Smooth muscle cell (in vitro differentiated cells): ENCODE measurements at regions not wholly inside any gene's neighbourhood (a gene's known extent, or its start where the extent isn't known, plus 50 kb on each side); places are given as distances from the start of the nearest gene placed in this dataset.
"Not testable (repeated sequence)": the region's sequence is repeated elsewhere in the genome, so short reads cannot be mapped to it uniquely, and the experiment has no call there.

ENCODE experiments used
- DNase-seq: peaks from one replicate; lab custom pipeline; 2025; ENCODE audit not compliant: unreplicated experiment; lab: John Stamatoyannopoulos, UW
- H2AFZ ChIP-seq: fragments of 200-600 bp; sonication (generic); 2 replicates; pipeline ENCODE4 v1.6.0; 2016; ENCODE audit warnings: antibody characterized with exemption, low read depth, mild to moderate bottlenecking
- H3F3A ChIP-seq: fragments of 200-600 bp; sonication (generic); 2 replicates; pipeline ENCODE4 v1.6.0; 2017; ENCODE audit warnings: antibody characterized with exemption, low read depth
- H3K27ac ChIP-seq: fragments of 200-600 bp; sonication (generic); 2 replicates; pipeline ENCODE4 v1.5.1; 2016; ENCODE audit warnings: low read depth, mild to moderate bottlenecking
- H3K27me3 ChIP-seq: fragments of 200-600 bp; sonication (generic); 2 replicates; pipeline ENCODE4 v1.6.1; 2016; ENCODE audit warnings: low read depth, mild to moderate bottlenecking
- H3K36me3 ChIP-seq: fragments of 200-600 bp; sonication (generic); 2 replicates; pipeline ENCODE4 v1.5.1; 2016; ENCODE audit warnings: low read depth
- H3K4me1 ChIP-seq: fragments of 200-600 bp; sonication (generic); 2 replicates; pipeline ENCODE4 v1.5.1; 2016; ENCODE audit warnings: low read depth
- H3K4me2 ChIP-seq: fragments of 200-600 bp; sonication (generic); 2 replicates; pipeline ENCODE4 v1.6.0; 2016; ENCODE audit warnings: mild to moderate bottlenecking
- H3K4me3 ChIP-seq: fragments of 200-600 bp; sonication (generic); 2 replicates; pipeline ENCODE4 v1.5.1; 2016; ENCODE audit warnings: mild to moderate bottlenecking
- H3K79me2 ChIP-seq: fragments of 200-600 bp; sonication (generic); 2 replicates; pipeline ENCODE4 v1.6.0; 2016; ENCODE audit warnings: low read depth, mild to moderate bottlenecking
- H3K9ac ChIP-seq: fragments of 200-600 bp; sonication (generic); 2 replicates; pipeline ENCODE4 v1.6.0; 2016; ENCODE audit warnings: low read depth
- H3K9me3 ChIP-seq: fragments of 200-600 bp; sonication (generic); replicated peaks from 2 replicates; pipeline ENCODE4 v1.5.1; 2016; ENCODE audit warnings: low read depth
- H4K20me1 ChIP-seq: fragments of 200-600 bp; sonication (generic); 2 replicates; pipeline ENCODE4 v1.6.0; 2016; ENCODE audit warnings: low read depth
- WGBS: methylation state at CpG from one replicate; pipeline ENCODE4 v1.1.7; 2016; ENCODE audit warnings: low lambda C conversion rate; 5-methylcytosine and 5-hydroxymethylcytosine counted together
- TF ChIP-seq, protein P1 (sequence below): fragments of 200-600 bp; sonication (generic); IDR thresholded peaks from 2 replicates; pipeline ENCODE4 v1.5.1; 2017; ENCODE audit warnings: borderline replicate concordance, mild to moderate bottlenecking, antibody characterized with exemption; ENCODE audit not compliant: insufficient read depth, poor library complexity, severe bottlenecking

DNA sequence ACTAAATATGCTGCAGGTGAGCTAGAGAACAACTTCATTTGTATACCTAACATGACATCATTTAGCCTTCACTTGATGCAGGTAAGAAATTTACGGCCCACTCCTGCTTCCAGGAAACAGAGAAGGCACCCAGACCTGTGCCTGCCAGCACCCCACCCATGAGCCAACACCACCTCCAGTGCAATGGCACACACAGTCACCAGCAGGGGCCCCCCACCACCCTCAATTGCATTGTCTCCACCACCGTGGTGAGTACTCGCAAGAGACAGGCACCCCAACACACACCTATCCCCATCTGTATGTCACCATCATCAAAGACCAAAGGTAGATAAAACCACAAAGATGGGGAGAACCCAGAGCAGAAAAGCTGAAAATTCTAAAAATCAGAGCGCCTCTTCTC is 107.6 kb downstream of the KLHL28 start:
- Histone ChIP-seq H4K20me1 (no peaks in the 10 kb centered on the region), H2AFZ (no peak overlapping the region), H3K27me3 (no peaks in the 10 kb centered on the region), H3K36me3 (no peaks in the 10 kb centered on the region), H3K27ac (no peak overlapping the region), H3K4me2 (no peak overlapping the region), H3K9ac (no peak overlapping the region), H3K9me3 (peaks cover 4% of the 10 kb centered on the region), H3F3A (no peaks in the 10 kb centered on the region), H3K4me3 (no peak overlapping the region), H3K79me2 (no peaks in the 10 kb centered on the region), H3K4me1 (no peaks in the 10 kb centered on the region)
- WGBS = 91% methylated on average over 4 of the region's 4 CpGs
- no peak for DNase-seq
- TF ChIP-seq, protein P1, sequence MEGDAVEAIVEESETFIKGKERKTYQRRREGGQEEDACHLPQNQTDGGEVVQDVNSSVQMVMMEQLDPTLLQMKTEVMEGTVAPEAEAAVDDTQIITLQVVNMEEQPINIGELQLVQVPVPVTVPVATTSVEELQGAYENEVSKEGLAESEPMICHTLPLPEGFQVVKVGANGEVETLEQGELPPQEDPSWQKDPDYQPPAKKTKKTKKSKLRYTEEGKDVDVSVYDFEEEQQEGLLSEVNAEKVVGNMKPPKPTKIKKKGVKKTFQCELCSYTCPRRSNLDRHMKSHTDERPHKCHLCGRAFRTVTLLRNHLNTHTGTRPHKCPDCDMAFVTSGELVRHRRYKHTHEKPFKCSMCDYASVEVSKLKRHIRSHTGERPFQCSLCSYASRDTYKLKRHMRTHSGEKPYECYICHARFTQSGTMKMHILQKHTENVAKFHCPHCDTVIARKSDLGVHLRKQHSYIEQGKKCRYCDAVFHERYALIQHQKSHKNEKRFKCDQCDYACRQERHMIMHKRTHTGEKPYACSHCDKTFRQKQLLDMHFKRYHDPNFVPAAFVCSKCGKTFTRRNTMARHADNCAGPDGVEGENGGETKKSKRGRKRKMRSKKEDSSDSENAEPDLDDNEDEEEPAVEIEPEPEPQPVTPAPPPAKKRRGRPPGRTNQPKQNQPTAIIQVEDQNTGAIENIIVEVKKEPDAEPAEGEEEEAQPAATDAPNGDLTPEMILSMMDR = no peak

DNA sequence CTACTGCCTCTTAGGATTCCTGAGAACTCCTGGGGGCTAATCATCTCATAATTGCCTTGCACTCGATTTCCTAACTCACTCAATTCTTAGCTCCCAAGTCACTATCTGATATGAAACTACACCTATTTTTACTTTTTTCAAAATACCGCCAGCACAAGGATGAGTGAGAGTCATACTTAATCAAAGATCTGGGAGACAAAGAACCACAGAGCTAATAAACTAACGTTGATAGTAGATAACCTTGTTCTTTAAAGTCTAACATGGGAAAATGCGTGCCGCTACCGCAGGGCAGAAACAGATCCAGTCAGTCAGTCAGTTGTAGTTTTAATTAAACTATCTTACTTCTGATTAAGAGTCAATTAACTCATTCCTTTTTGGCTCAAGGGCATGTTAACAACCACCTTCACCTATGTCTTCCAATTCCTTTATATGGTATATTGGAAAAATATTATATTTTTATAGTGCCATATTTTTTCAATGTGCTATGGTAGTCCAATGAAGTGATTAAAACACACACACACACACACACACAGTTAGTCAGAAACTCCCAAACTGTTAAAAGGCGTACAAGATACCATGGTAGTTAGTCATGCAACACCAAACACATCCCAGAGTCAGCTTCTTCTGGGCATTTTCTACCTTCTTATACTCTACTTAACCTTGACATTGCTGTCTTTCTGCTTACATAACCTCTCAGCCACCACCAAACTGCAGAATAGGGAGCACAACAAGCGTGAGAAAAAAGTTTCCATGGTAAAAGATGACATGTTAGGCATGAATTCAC is 114.0 kb downstream of the KLHL28 start:
- Histone ChIP-seq H3K4me3 (no peak overlapping the region), H3K9ac (no peak overlapping the region), H3F3A (no peaks in the 10 kb centered on the region), H3K9me3 (peaks cover 2% of the 10 kb centered on the region), H3K36me3 (no peaks in the 10 kb centered on the region), H3K4me2 (peak overlapping the region; percentile 62), H3K4me1 (no peaks in the 10 kb centered on the region), H4K20me1 (no peaks in the 10 kb centered on the region), H3K27ac (no peak overlapping the region), H3K79me2 (no peaks in the 10 kb centered on the region), H3K27me3 (no peaks in the 10 kb centered on the region), H2AFZ (peak overlapping the region; percentile 8)
- DNase-seq = no peak
- TF ChIP-seq, protein P1 = no peak
- 65% methylated on average over 8 of the region's 8 CpGs for WGBS

DNA sequence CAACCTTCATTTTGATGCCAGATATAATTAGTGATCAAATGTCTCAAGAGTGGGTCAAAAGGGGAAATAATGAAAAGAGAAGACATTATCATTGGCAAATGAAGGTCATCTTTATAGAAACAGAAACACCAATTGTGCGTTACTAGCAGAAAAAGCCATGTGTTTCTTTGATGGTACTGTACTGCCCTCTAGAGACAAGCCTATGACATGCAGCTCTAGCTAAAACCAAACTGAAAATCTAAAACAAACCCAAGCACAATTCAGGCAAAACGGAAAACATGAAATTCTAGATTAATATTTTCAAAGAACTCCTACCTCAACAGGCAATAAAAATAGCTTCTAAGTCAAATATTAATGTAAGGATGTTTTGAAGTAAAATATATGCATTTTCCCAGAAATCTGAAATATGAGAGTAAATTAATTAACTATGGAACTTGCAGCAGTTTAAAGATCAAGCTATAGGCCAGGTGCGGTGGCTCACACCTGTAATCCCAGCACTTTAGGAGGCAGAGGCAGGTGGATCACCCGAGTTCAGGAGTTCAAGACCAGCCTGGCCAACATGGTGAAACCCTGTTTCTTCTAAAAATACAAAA is 115.4 kb downstream of the KLHL28 start:
- Histone ChIP-seq H3K4me1 (no peaks in the 10 kb centered on the region), H3K79me2 (no peaks in the 10 kb centered on the region), H3K9ac (no peak overlapping the region), H4K20me1 (no peaks in the 10 kb centered on the region), H3K4me2 (no peak overlapping the region), H3K36me3 (no peaks in the 10 kb centered on the region), H3K27me3 (no peaks in the 10 kb centered on the region), H3K9me3 (no peaks in the 10 kb centered on the region), H2AFZ (no peak overlapping the region), H3K4me3 (no peak overlapping the region), H3F3A (no peaks in the 10 kb centered on the region), H3K27ac (no peak overlapping the region)
- DNase-seq = no peak
- 29% methylated on average over 4 of the region's 4 CpGs for WGBS
- TF ChIP-seq, protein P1 = peak; percentile 92

DNA sequence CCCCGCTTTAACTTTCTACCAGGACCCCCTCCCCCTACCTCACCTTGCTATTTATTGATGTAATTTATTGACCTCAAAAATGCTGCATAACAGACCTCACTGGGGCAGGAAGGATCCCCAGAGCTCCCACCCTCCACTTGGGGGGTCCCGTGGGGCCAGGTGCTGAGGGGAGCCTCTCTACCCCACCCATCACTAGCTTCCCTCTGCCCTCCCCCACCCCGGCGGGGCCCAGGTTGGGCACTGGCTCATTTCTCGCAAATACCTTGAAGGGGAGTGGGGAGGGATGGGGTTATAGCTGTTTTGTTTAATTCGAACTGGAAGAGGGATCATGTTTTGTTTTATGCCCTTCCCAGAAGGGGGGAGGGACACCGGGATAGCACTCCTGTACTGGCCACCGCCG is 125.8 kb downstream of the KLHL28 start:
- H2AFZ ChIP-seq, H3K79me2 ChIP-seq, H4K20me1 ChIP-seq, H3K27me3 ChIP-seq, H3K4me2 ChIP-seq, H3K36me3 ChIP-seq, H3K9me3 ChIP-seq, H3K9ac ChIP-seq, DNase-seq, H3K27ac ChIP-seq, H3K4me1 ChIP-seq, H3K4me3 ChIP-seq, H3F3A ChIP-seq: not testable (repeated sequence)
- 97% methylated on average over 6 of the region's 9 CpGs for WGBS
